Activated naive CD4-positive, alpha-beta T cell treated with anti-CD3 and anti-CD28 coated beads, Interleukin-2, amount 50 U/mL, for 24 hours (primary cell): ENCODE measurements at regions not wholly inside any gene's neighbourhood (a gene's known extent, or its start where the extent isn't known, plus 50 kb on each side); places are given as distances from the start of the nearest gene placed in this dataset.
"Not testable (repeated sequence)": the region's sequence is repeated elsewhere in the genome, so short reads cannot be mapped to it uniquely, and the experiment has no call there.

Source experiments
- H3K27ac Mint-ChIP-seq: one replicate; pipeline ENCODE4 v1.8.0; 2021; ENCODE audit warnings: mild to moderate bottlenecking, mixed read lengths
- H3K27me3 Mint-ChIP-seq: one replicate; pipeline ENCODE4 v1.8.0; 2021; ENCODE audit warnings: mixed read lengths
- H3K36me3 Mint-ChIP-seq: one replicate; pipeline ENCODE4 v1.8.0; 2021; ENCODE audit warnings: mixed read lengths
- H3K4me1 Mint-ChIP-seq: one replicate; pipeline ENCODE4 v1.8.0; 2021; ENCODE audit warnings: mixed read lengths
- H3K4me3 Mint-ChIP-seq: one replicate; pipeline ENCODE4 v1.8.0; 2021; ENCODE audit warnings: mild to moderate bottlenecking, mixed read lengths
- H3K9me3 Mint-ChIP-seq: one replicate; pipeline ENCODE4 v1.8.0; 2021; ENCODE audit warnings: mixed read lengths

GRCh38 chr2:207428573-207428972 is 101.2 kb upstream of the CREB1 start:
- H3K36me3 Mint-ChIP-seq: peaks cover 3% of the 10 kb centered on the region
- H3K27me3 Mint-ChIP-seq: no peaks in the 10 kb centered on the region
- no peak overlapping the region for H3K4me3 Mint-ChIP-seq
- H3K9me3 Mint-ChIP-seq: no peaks in the 10 kb centered on the region
- H3K4me1 Mint-ChIP-seq: peaks cover 6% of the 10 kb centered on the region
- H3K27ac Mint-ChIP-seq: no peak overlapping the region

- H3K36me3 Mint-ChIP-seq: no peaks in the 10 kb centered on the region
- no peaks in the 10 kb centered on the region for H3K27me3 Mint-ChIP-seq
- no peak overlapping the region for H3K4me3 Mint-ChIP-seq
- no peak overlapping the region for H3K27ac Mint-ChIP-seq
- no peaks in the 10 kb centered on the region for H3K9me3 Mint-ChIP-seq
- no peaks in the 10 kb centered on the region for H3K4me1 Mint-ChIP-seq
Measured at GRCh38 chr2:207432453-207432852, 97.3 kb upstream of the CREB1 start.

GRCh38 chr2:207434306-207434705 is 95.5 kb upstream of the CREB1 start:
- H3K27ac Mint-ChIP-seq: no peak overlapping the region
- no peak overlapping the region for H3K4me3 Mint-ChIP-seq
- H3K4me1 Mint-ChIP-seq: no peaks in the 10 kb centered on the region
- H3K36me3 Mint-ChIP-seq: no peaks in the 10 kb centered on the region
- H3K27me3 Mint-ChIP-seq: no peaks in the 10 kb centered on the region
- no peaks in the 10 kb centered on the region for H3K9me3 Mint-ChIP-seq

GRCh38 chr2:207434899-207435465 is 94.8 kb upstream of the CREB1 start:
- no peaks in the 10 kb centered on the region for H3K27me3 Mint-ChIP-seq

GRCh38 chr2:207437136-207437523 is 92.6 kb upstream of the CREB1 start:
- Mint-ChIP-seq H3K27ac (no peak overlapping the region), H3K9me3 (no peaks in the 10 kb centered on the region), H3K4me3 (no peak overlapping the region), H3K4me1 (no peaks in the 10 kb centered on the region), H3K36me3 (no peaks in the 10 kb centered on the region), H3K27me3 (no peaks in the 10 kb centered on the region)

More at GRCh38 chr2:207434899-207435465, 94.8 kb upstream of the CREB1 start:
- no peak overlapping the region for H3K27ac Mint-ChIP-seq
- no peaks in the 10 kb centered on the region for H3K9me3 Mint-ChIP-seq
- H3K36me3 Mint-ChIP-seq: no peaks in the 10 kb centered on the region
- no peaks in the 10 kb centered on the region for H3K4me1 Mint-ChIP-seq
- no peak overlapping the region for H3K4me3 Mint-ChIP-seq

- H3K27me3 Mint-ChIP-seq: no peaks in the 10 kb centered on the region
- no peak overlapping the region for H3K27ac Mint-ChIP-seq
- H3K4me3 Mint-ChIP-seq: no peak overlapping the region
- no peaks in the 10 kb centered on the region for H3K36me3 Mint-ChIP-seq
- no peaks in the 10 kb centered on the region for H3K4me1 Mint-ChIP-seq
- H3K9me3 Mint-ChIP-seq: no peaks in the 10 kb centered on the region
Measured at GRCh38 chr2:207437524-207438143, 92.1 kb upstream of the CREB1 start.

- no peak overlapping the region for H3K4me3 Mint-ChIP-seq
- no peaks in the 10 kb centered on the region for H3K27me3 Mint-ChIP-seq
- H3K36me3 Mint-ChIP-seq: no peaks in the 10 kb centered on the region
- H3K27ac Mint-ChIP-seq: no peak overlapping the region
- no peaks in the 10 kb centered on the region for H3K9me3 Mint-ChIP-seq
- no peaks in the 10 kb centered on the region for H3K4me1 Mint-ChIP-seq
Measured at GRCh38 chr2:207438414-207439126, 91.2 kb upstream of the CREB1 start.

GRCh38 chr2:207439881-207440280 is 89.9 kb upstream of the CREB1 start:
- not testable (repeated sequence) for H3K4me3 Mint-ChIP-seq, H3K9me3 Mint-ChIP-seq, H3K27ac Mint-ChIP-seq, H3K4me1 Mint-ChIP-seq, H3K36me3 Mint-ChIP-seq, H3K27me3 Mint-ChIP-seq

- H3K9me3 Mint-ChIP-seq: no peaks in the 10 kb centered on the region
- H3K4me1 Mint-ChIP-seq: no peaks in the 10 kb centered on the region
- H3K27me3 Mint-ChIP-seq: no peaks in the 10 kb centered on the region
- no peak overlapping the region for H3K4me3 Mint-ChIP-seq
- no peaks in the 10 kb centered on the region for H3K36me3 Mint-ChIP-seq
- no peak overlapping the region for H3K27ac Mint-ChIP-seq
Measured at GRCh38 chr2:207444756-207445155, 85.0 kb upstream of the CREB1 start.

- Mint-ChIP-seq H3K4me1 (no peaks in the 10 kb centered on the region), H3K36me3 (no peaks in the 10 kb centered on the region), H3K27ac (no peak overlapping the region), H3K9me3 (no peaks in the 10 kb centered on the region), H3K27me3 (no peaks in the 10 kb centered on the region), H3K4me3 (no peak overlapping the region)
Measured at GRCh38 chr2:207446653-207447052, 83.1 kb upstream of the CREB1 start.

GRCh38 chr2:207448006-207448405 is 81.8 kb upstream of the CREB1 start:
- Mint-ChIP-seq H3K4me1 (no peaks in the 10 kb centered on the region), H3K4me3 (no peak overlapping the region), H3K9me3 (no peaks in the 10 kb centered on the region), H3K27ac (peak overlapping the region; percentile 72), H3K27me3 (no peaks in the 10 kb centered on the region), H3K36me3 (no peaks in the 10 kb centered on the region)

- Mint-ChIP-seq H3K27ac (no peak overlapping the region), H3K4me3 (no peak overlapping the region), H3K9me3 (peaks cover 6% of the 10 kb centered on the region), H3K4me1 (no peaks in the 10 kb centered on the region), H3K27me3 (no peaks in the 10 kb centered on the region), H3K36me3 (no peaks in the 10 kb centered on the region)
Measured at GRCh38 chr2:207449642-207450165, 80.1 kb upstream of the CREB1 start.

GRCh38 chr2:207450186-207450585 is 79.6 kb upstream of the CREB1 start:
- Mint-ChIP-seq H3K27me3 (no peaks in the 10 kb centered on the region), H3K4me3 (no peak overlapping the region), H3K9me3 (peaks cover 6% of the 10 kb centered on the region), H3K36me3 (no peaks in the 10 kb centered on the region), H3K27ac (no peak overlapping the region), H3K4me1 (no peaks in the 10 kb centered on the region)

- Mint-ChIP-seq H3K27me3 (no peaks in the 10 kb centered on the region), H3K4me1 (peaks cover 9% of the 10 kb centered on the region), H3K9me3 (peaks cover under 1% of the 10 kb centered on the region), H3K36me3 (no peaks in the 10 kb centered on the region), H3K4me3 (no peak overlapping the region), H3K27ac (no peak overlapping the region)
Measured at GRCh38 chr2:207458582-207458981, 71.2 kb upstream of the CREB1 start.

GRCh38 chr2:207459990-207460757 is 69.6 kb upstream of the CREB1 start:
- H3K4me3 Mint-ChIP-seq: no peak overlapping the region
- peaks cover 11% of the 10 kb centered on the region for H3K4me1 Mint-ChIP-seq
- H3K9me3 Mint-ChIP-seq: no peaks in the 10 kb centered on the region
- no peak overlapping the region for H3K27ac Mint-ChIP-seq
- no peaks in the 10 kb centered on the region for H3K27me3 Mint-ChIP-seq
- no peaks in the 10 kb centered on the region for H3K36me3 Mint-ChIP-seq

- Mint-ChIP-seq H3K9me3 (no peaks in the 10 kb centered on the region), H3K4me3 (no peak overlapping the region), H3K27ac (no peak overlapping the region), H3K4me1 (peaks cover 19% of the 10 kb centered on the region), H3K36me3 (no peaks in the 10 kb centered on the region), H3K27me3 (no peaks in the 10 kb centered on the region)
Measured at GRCh38 chr2:207463433-207463832, 66.3 kb upstream of the CREB1 start.
